ENCODE measurements at regions not wholly inside any gene's neighbourhood (a gene's known extent, or its start where the extent isn't known, plus 50 kb on each side); places are given as distances from the start of the nearest gene placed in this dataset.

- TF ChIP-seq POLR2A (IDR thresholded peaks at IDR 0.05; ENCODE audit: low read length) = no peak
- no peak for TF ChIP-seq GATA1 (IDR thresholded peaks at IDR 0.05; ENCODE audit: low read depth, low read length)
Measured at GRCh38 chr11:87722756-87723565, 452.3 kb downstream of the RAB38 start.

Data from erythroblast (primary cell).